ENCODE measurements at regions not wholly inside any gene's neighbourhood (a gene's known extent, or its start where the extent isn't known, plus 50 kb on each side); places are given as distances from the start of the nearest gene placed in this dataset.

GRCh38 chr5:56282951-56283350 is 49.8 kb upstream of the ANKRD55 start:
- no peak for DNase-seq
- H3K4me3 Mint-ChIP-seq, result no peak overlapping the region
- no peak overlapping the region for H3K27ac Mint-ChIP-seq

More at GRCh38 chr5:56282951-56283350, 49.8 kb upstream of the ANKRD55 start:
- H3K9me3 Mint-ChIP-seq, result no peaks in the 10 kb centered on the region
- no peak for ATAC-seq
- no peaks in the 10 kb centered on the region for H3K27me3 Mint-ChIP-seq
- H3K36me3 Mint-ChIP-seq (ENCODE audit: low read depth), result no peaks in the 10 kb centered on the region
- no peaks in the 10 kb centered on the region for H3K4me1 Mint-ChIP-seq

All from activated naive CD8-positive, alpha-beta T cell treated with anti-CD3 and anti-CD28 coated beads, Interleukin-2, amount 50 U/mL, for 24 hours (primary cell).